DND-41 (cell line): ENCODE measurements at regions not wholly inside any gene's neighbourhood (a gene's known extent, or its start where the extent isn't known, plus 50 kb on each side); places are given as distances from the start of the nearest gene placed in this dataset.

Source experiments
- ATAC-seq: fragments of 200-7000 bp; cut with Tn5 transposase; 3 replicates; pipeline ENCODE4 v1.9.1; 2021; ENCODE audit warnings: low read depth; ENCODE audit not compliant: insufficient read depth
- DNase-seq: peaks from one replicate; pipeline ENCODE4 v3.0.0-alpha.2; 2020
- H2AFZ ChIP-seq: 2 replicates; pipeline ENCODE4 v1.6.0; 2012; ENCODE audit warnings: low read depth, low read length
- H3K27ac ChIP-seq: 2 replicates; pipeline ENCODE4 v1.5.1; 2012; ENCODE audit warnings: low read length, inconsistent platforms
- H3K27me3 ChIP-seq: fragments of 200-600 bp; sonication (generic); 2 replicates; pipeline ENCODE4 v1.6.0; 2012; ENCODE audit warnings: low read length, mild to moderate bottlenecking, inconsistent platforms; ENCODE audit not compliant: insufficient read depth, poor library complexity
- H3K36me3 ChIP-seq: 2 replicates; pipeline ENCODE4 v1.5.1; 2012; ENCODE audit warnings: low read length, inconsistent platforms; ENCODE audit not compliant: insufficient read depth
- H3K4me1 ChIP-seq: 2 replicates; pipeline ENCODE4 v1.5.1; 2012; ENCODE audit warnings: mild to moderate bottlenecking, low read length; ENCODE audit not compliant: insufficient read depth
- H3K4me2 ChIP-seq: 2 replicates; pipeline ENCODE4 v1.6.0; 2012; ENCODE audit warnings: mild to moderate bottlenecking, moderate library complexity, low read length, inconsistent platforms; ENCODE audit not compliant: insufficient read depth
- H3K4me3 ChIP-seq, 2 experiments: fragments of 200-600 bp in 1 of 2; shearing (Covaris generic) in 1 of 2; 2 replicates each; pipeline ENCODE4 v1.5.1; 2012 to 2016; ENCODE audit warnings: inconsistent platforms in 2 of 2, low read length in 2 of 2, mild to moderate bottlenecking in 2 of 2, low read depth in 1 of 2, moderate library complexity in 1 of 2
- H3K79me2 ChIP-seq: 2 replicates; pipeline ENCODE4 v1.6.0; 2012; ENCODE audit warnings: low read length, inconsistent platforms; ENCODE audit not compliant: insufficient read depth
- H3K9ac ChIP-seq: 2 replicates; pipeline ENCODE4 v1.6.0; 2012; ENCODE audit warnings: low read depth, mild to moderate bottlenecking, inconsistent platforms, low read length, moderate library complexity
- H3K9me3 ChIP-seq: 2 replicates; pipeline ENCODE4 v1.5.1; 2012; ENCODE audit warnings: low read length, moderate library complexity, mild to moderate bottlenecking, inconsistent platforms; ENCODE audit not compliant: insufficient read depth, severe bottlenecking
- H4K20me1 ChIP-seq: 2 replicates; pipeline ENCODE4 v1.6.0; 2012; ENCODE audit warnings: low read length; ENCODE audit not compliant: insufficient read depth
- CTCF ChIP-seq: IDR thresholded peaks from 2 replicates; pipeline ENCODE4 v1.5.1; 2012; ENCODE audit warnings: borderline replicate concordance, low read length, moderate library complexity, mild to moderate bottlenecking; ENCODE audit not compliant: poor library complexity, severe bottlenecking; ENCODE audit errors: extremely low read depth
- EZH2 ChIP-seq: IDR thresholded peaks from 3 replicates; pipeline ENCODE4 v1.6.1; 2012; ENCODE audit warnings: borderline replicate concordance, low read depth, mild to moderate bottlenecking, moderate library complexity, low read length, inconsistent platforms; ENCODE audit not compliant: severe bottlenecking

- Histone ChIP-seq H3K9me3 (no peaks in the 10 kb centered on the region), H3K4me2 (no peak overlapping the region), H3K9ac (no peak overlapping the region), H3K79me2 (no peaks in the 10 kb centered on the region), H3K4me3 (no peak overlapping the region), H3K36me3 (no peaks in the 10 kb centered on the region), H3K27ac (no peak overlapping the region), H2AFZ (no peak overlapping the region), H4K20me1 (no peaks in the 10 kb centered on the region), H3K27me3 (no peaks in the 10 kb centered on the region), H3K4me1 (no peaks in the 10 kb centered on the region)
- TF ChIP-seq CTCF: no peak
- TF ChIP-seq EZH2: no peak
- DNase-seq: no peak
- ATAC-seq: no peak
Observed at GRCh38 chr4:83179205-83179604, 64.7 kb upstream of the PLAC8 start.

- Histone ChIP-seq H3K9me3 (no peaks in the 10 kb centered on the region), H3K9ac (no peak overlapping the region), H3K4me1 (no peaks in the 10 kb centered on the region), H4K20me1 (no peaks in the 10 kb centered on the region), H3K27me3 (no peaks in the 10 kb centered on the region), H3K79me2 (no peaks in the 10 kb centered on the region), H2AFZ (no peak overlapping the region), H3K4me2 (no peak overlapping the region), H3K4me3 (no peak overlapping the region), H3K36me3 (no peaks in the 10 kb centered on the region), H3K27ac (no peak overlapping the region)
- no peak for ATAC-seq
- TF ChIP-seq EZH2 (no peak), CTCF (no peak)
- no peak for DNase-seq
Observed at GRCh38 chr4:83178029-83178428, 63.5 kb upstream of the PLAC8 start.

- H3K9ac ChIP-seq: no peak overlapping the region
- H3K4me1 ChIP-seq: no peaks in the 10 kb centered on the region
Observed at GRCh38 chr4:83177182-83177581, 62.7 kb upstream of the PLAC8 start.

More at GRCh38 chr4:83177182-83177581, 62.7 kb upstream of the PLAC8 start:
- no peak overlapping the region for H3K4me3 ChIP-seq
- H3K79me2 ChIP-seq: no peaks in the 10 kb centered on the region
- H4K20me1 ChIP-seq: no peaks in the 10 kb centered on the region
- no peaks in the 10 kb centered on the region for H3K36me3 ChIP-seq
- H3K9me3 ChIP-seq: no peaks in the 10 kb centered on the region
- H3K4me2 ChIP-seq: no peak overlapping the region
- TF ChIP-seq EZH2: no peak
- TF ChIP-seq CTCF: no peak
- H3K27ac ChIP-seq: no peak overlapping the region
- ATAC-seq: no peak
- no peaks in the 10 kb centered on the region for H3K27me3 ChIP-seq
- H2AFZ ChIP-seq: no peak overlapping the region
- no peak for DNase-seq
